ENCODE measurements at regions not wholly inside any gene's neighbourhood (a gene's known extent, or its start where the extent isn't known, plus 50 kb on each side); places are given as distances from the start of the nearest gene placed in this dataset.

GRCh38 chr1:95167503-95167902 lies 50.3 kb downstream of the TLCD4 start:
- peak; percentile 0 for DNase-seq (ENCODE audit: extremely low read depth, low read depth)

GRCh38 chr1:95168028-95168427 lies 50.9 kb downstream of the TLCD4 start:
- no peak for TF ChIP-seq CTCF (IDR thresholded peaks at IDR 0.05; ENCODE audit: low read depth, low read length)
- no peak for DNase-seq (ENCODE audit: extremely low read depth, low read depth)

GRCh38 chr1:95168761-95169351 lies 51.7 kb downstream of the TLCD4 start:
- no peak for TF ChIP-seq CTCF (IDR thresholded peaks at IDR 0.05; ENCODE audit: low read depth, low read length)
- no peak for DNase-seq (ENCODE audit: extremely low read depth, low read depth)

DNA sequence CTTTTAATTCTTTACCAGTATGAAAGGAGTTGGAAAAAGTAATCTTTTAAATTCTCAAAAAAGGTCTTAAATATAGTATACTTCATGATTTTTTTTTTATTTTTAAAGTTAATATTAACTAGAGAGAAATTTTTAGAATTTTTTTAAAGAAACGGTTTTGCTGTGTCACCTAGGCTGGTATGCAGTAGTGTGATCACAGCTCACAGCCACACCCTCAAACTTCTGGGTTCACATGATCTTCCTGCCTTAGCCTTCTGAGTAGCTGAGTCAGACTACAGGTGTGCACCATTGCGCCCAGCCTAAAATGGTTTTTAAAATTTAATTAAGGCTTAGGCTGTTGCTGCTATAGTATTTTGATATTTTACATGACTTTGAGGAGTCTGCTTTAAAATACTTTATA lies 52.4 kb downstream of the TLCD4 start:
- no peak for TF ChIP-seq CTCF (IDR thresholded peaks at IDR 0.05; ENCODE audit: low read depth, low read length)
- DNase-seq (ENCODE audit: extremely low read depth, low read depth): no peak

- no peak for DNase-seq (ENCODE audit: extremely low read depth, low read depth)
- TF ChIP-seq CTCF (IDR thresholded peaks at IDR 0.05; ENCODE audit: low read depth, low read length): no peak
Measured at GRCh38 chr1:95171270-95172245, 54.4 kb downstream of the TLCD4 start.

GRCh38 chr1:95176861-95177260 lies 57.1 kb upstream of the RWDD3 start:
- DNase-seq (ENCODE audit: extremely low read depth, low read depth): no peak
- no peak for TF ChIP-seq CTCF (IDR thresholded peaks at IDR 0.05; ENCODE audit: low read depth, low read length)

- no peak for TF ChIP-seq CTCF (IDR thresholded peaks at IDR 0.05; ENCODE audit: low read depth, low read length)
- DNase-seq (ENCODE audit: extremely low read depth, low read depth): no peak
Measured at GRCh38 chr1:95179205-95179986, 54.6 kb upstream of the RWDD3 start.
